K562 (cell line): ENCODE measurements at regions not wholly inside any gene's neighbourhood (a gene's known extent, or its start where the extent isn't known, plus 50 kb on each side); places are given as distances from the start of the nearest gene placed in this dataset.

ENCODE experiments used
- ATAC-seq: fragments of 200-7000 bp; cut with Tn5 transposase; 3 replicates; pipeline ENCODE4 v1.9.1; 2020; ENCODE audit warnings: moderate library complexity
- BruUV-seq: library from RNA; stranded (reverse); fragments of 400-500 nt; replicated peaks from 2 replicates; lab custom pipeline; 2021; lab: Mats Ljungman, UMichigan
- CTCF ChIA-PET: fragments of 300-600 bp; formaldehyde crosslinking; extraction: SDS; loops from one replicate; lab custom pipeline; 2021; ENCODE audit warnings: low intra/inter-chr PET ratio; lab: Yijun Ruan, JAX
- POLR2A ChIA-PET: fragments of 300-600, 350-650 bp; sonication (Branson Sonifier 250); formaldehyde crosslinking; extraction: SDS; loops from one replicate; lab custom pipeline; 2021; ENCODE audit warnings: antibody characterized with exemption, inconsistent platforms; lab: Yijun Ruan, JAX
- DNase-seq, 4 experiments: peaks; one replicate each; pipeline versions ENCODE4 v3.0.0 to v3.0.0-alpha.2; 2011 to 2018; ENCODE audit warnings: low spot score in 3 of 4, mixed read lengths in 3 of 4; ENCODE audit errors: extremely low read depth in 1 of 4
- FAIRE-seq: peaks from 2 replicates; lab custom pipeline; 2011; peaks lifted over from hg19 to GRCh38; lab: Jason Lieb, UNC
- H2AFZ ChIP-seq: 2 replicates; pipeline ENCODE4 v1.6.0; 2011; ENCODE audit warnings: low read depth, low read length, control low read depth, inconsistent platforms
- H3K27ac ChIP-seq: fragments of 200-600 bp; 3 replicates; pipeline ENCODE4 v1.8.0; 2011; ENCODE audit warnings: low read depth, mild to moderate bottlenecking, control low read depth, inconsistent platforms, low read length, moderate library complexity, mixed read lengths; ENCODE audit errors: extremely low read depth
- H3K27me3 ChIP-seq, 2 experiments: fragments of 300-600 bp in 1 of 2; 2 replicates in 1 of 2; 3 replicates in 1 of 2; pipeline versions ENCODE4 v1.6.0 to v1.8.0; 2011; ENCODE audit warnings: inconsistent platforms in 2 of 2, low read length in 2 of 2, mild to moderate bottlenecking in 1 of 2, mixed read lengths in 1 of 2, moderate library complexity in 1 of 2; ENCODE audit not compliant: control insufficient read depth in 2 of 2, insufficient read depth in 2 of 2
- H3K36me3 ChIP-seq: fragments of 300-600 bp; 3 replicates; pipeline ENCODE4 v1.8.0; 2011; ENCODE audit warnings: mild to moderate bottlenecking, low read length, inconsistent platforms; ENCODE audit not compliant: control insufficient read depth, insufficient read depth
- H3K4me1 ChIP-seq, 2 experiments: fragments of 200-600 bp in 1 of 2; replicated peaks in 1 of 2; 2 replicates in 1 of 2; 3 replicates in 1 of 2; pipeline versions ENCODE4 v1.5.1 to v1.8.0; 2011; ENCODE audit warnings: inconsistent platforms in 2 of 2, low read length in 2 of 2, mild to moderate bottlenecking in 1 of 2, mixed read lengths in 1 of 2, moderate library complexity in 1 of 2; ENCODE audit not compliant: control insufficient read depth in 2 of 2, insufficient read depth in 2 of 2
- H3K4me2 ChIP-seq: 2 replicates; pipeline ENCODE4 v1.6.1; 2011; ENCODE audit warnings: low read length, control low read depth, inconsistent platforms, mixed read lengths; ENCODE audit not compliant: insufficient read depth
- H3K4me3 ChIP-seq: fragments of 200-600 bp; sonication (generic), shearing (Covaris generic); 2 replicates; pipeline ENCODE4 v1.5.1; 2016; ENCODE audit warnings: control low read depth, inconsistent platforms
- H3K79me2 ChIP-seq: fragments of 200-600 bp; 3 replicates; pipeline ENCODE4 v1.8.0; 2011; ENCODE audit warnings: low read length, inconsistent platforms; ENCODE audit not compliant: control insufficient read depth, insufficient read depth
- H3K9ac ChIP-seq, 2 experiments: 2 replicates each; pipeline versions ENCODE4 v1.6.0 to v1.6.1; 2011; ENCODE audit warnings: low read depth in 2 of 2, low read length in 2 of 2, control low read depth in 1 of 2, inconsistent platforms in 1 of 2, mild to moderate bottlenecking in 1 of 2, mixed read lengths in 1 of 2; ENCODE audit not compliant: insufficient read depth in 1 of 2
- H3K9me1 ChIP-seq: one replicate; pipeline ENCODE4 v1.6.0; 2011; ENCODE audit warnings: inconsistent platforms, mild to moderate bottlenecking, low read length, moderate library complexity; ENCODE audit not compliant: control insufficient read depth, insufficient read depth
- H3K9me3 ChIP-seq: replicated peaks from 2 replicates; pipeline ENCODE4 v1.5.1; 2011; ENCODE audit warnings: low read depth, low read length, inconsistent platforms; ENCODE audit not compliant: control insufficient read depth, insufficient read depth
- H4K20me1 ChIP-seq: replicated peaks from 2 replicates; pipeline ENCODE4 v1.6.1; 2011; ENCODE audit warnings: low read length, inconsistent platforms, mixed read lengths; ENCODE audit not compliant: control insufficient read depth, insufficient read depth
- BRD4 ChIP-seq: fragments of 200-600 bp; sonication (generic); IDR thresholded peaks from 2 replicates; pipeline ENCODE4 v1.6.1; 2017; ENCODE audit warnings: inconsistent platforms
- CXXC5 ChIP-seq: fragments of 250-450 bp; sonication (Bioruptor Pico); IDR thresholded peaks from 2 replicates; pipeline ENCODE4 v1.8.0; 2022; ENCODE audit warnings: inconsistent platforms, mild to moderate bottlenecking, moderate library complexity
- DMBX1 ChIP-seq: fragments of 250-450 bp; sonication (Bioruptor Pico); IDR thresholded peaks from 2 replicates; pipeline ENCODE4 v1.8.0; 2022; ENCODE audit warnings: inconsistent platforms, mild to moderate bottlenecking, moderate library complexity, borderline replicate concordance
- FOXP4 ChIP-seq: sonication (generic); formaldehyde crosslinking; IDR thresholded peaks from 2 replicates; pipeline ENCODE4 v1.8.0; 2022; ENCODE audit warnings: mild to moderate bottlenecking, missing genetic modification reagents, borderline replicate concordance
- MYNN ChIP-seq, 2 experiments: sonication (generic); formaldehyde crosslinking in 1 of 2; IDR thresholded peaks; 2 replicates each; pipeline versions ENCODE4 v1.5.0 to v1.6.1; 2016 to 2020; ENCODE audit warnings: antibody characterized with exemption in 1 of 2, missing genetic modification reagents in 1 of 2
- RBBP5 ChIP-seq: fragments of 200-600 bp; sonication (generic); IDR thresholded peaks from 2 replicates; pipeline ENCODE4 v1.6.1; 2012; ENCODE audit warnings: borderline replicate concordance, mild to moderate bottlenecking, low read length, control low read depth, inconsistent platforms; ENCODE audit not compliant: insufficient read depth, poor library complexity, severe bottlenecking
- SIX5 ChIP-seq, 2 experiments: IDR thresholded peaks; 2 replicates each; pipeline ENCODE4 v1.6.1; 2011; ENCODE audit warnings: low read length in 2 of 2, borderline replicate concordance in 1 of 2, low read depth in 1 of 2, mild to moderate bottlenecking in 1 of 2, moderate library complexity in 1 of 2; ENCODE audit not compliant: insufficient read depth in 1 of 2
- SNRNP70 ChIP-seq: fragments of 200-400 bp; formaldehyde crosslinking; optimal IDR thresholded peaks from 2 replicates; pipeline ENCODE3; 2017; ENCODE audit warnings: low read depth, low read length
- TBL1XR1 ChIP-seq, 2 experiments: IDR thresholded peaks; 2 replicates each; pipeline ENCODE4 v1.6.1; 2012; ENCODE audit warnings: improper control_type of control experiment in 2 of 2, low read length in 2 of 2, mild to moderate bottlenecking in 1 of 2
- ZKSCAN1 ChIP-seq: fragments of 150-350 bp; IDR thresholded peaks from 2 replicates; pipeline ENCODE4 v1.6.1; 2016; ENCODE audit warnings: low read depth, low read length
- ZNF318 ChIP-seq, 2 experiments: fragments of 450-650 bp; IDR thresholded peaks; 2 replicates each; pipeline ENCODE4 v1.6.1; 2016; ENCODE audit warnings: mild to moderate bottlenecking in 2 of 2, borderline replicate concordance in 1 of 2, low read depth in 1 of 2, moderate library complexity in 1 of 2
- WGBS: fragments of 100-300 bp; shearing (Covaris generic); methylation state at CpG from one replicate; pipeline ENCODE4 v1.1.6; 2016; ENCODE audit warnings: low coverage, mixed read lengths; ENCODE audit not compliant: insufficient coverage; ENCODE audit errors: missing lambda C conversion rate; 5-methylcytosine and 5-hydroxymethylcytosine counted together
- in situ Hi-C: fragments of 300-500 bp; cut with MboI; formaldehyde crosslinking; loops from 4 replicates; pipeline ENCODE4 v1.15.0; 2018; ENCODE audit warnings: inconsistent platforms, mixed read lengths
- intact Hi-C: fragments of 100-400 bp; cut with micrococcal nuclease; formaldehyde crosslinking; loops from 2 replicates; pipeline ENCODE4 v1.14.2; 2022

GRCh38 chr14:49139593-49139992, 446.6 kb downstream of the RPS29 start (continued):
- no peak for TF ChIP-seq ZNF318 (IDR thresholded peaks at IDR 0.05; ENCODE audit: borderline replicate concordance in 1 of 2, low read depth in 1 of 2)
- TF ChIP-seq, all 486 proteins: peak for 0

GRCh38 chr14:49134940-49135339, 451.2 kb downstream of the RPS29 start:
- intact Hi-C loops = no loop called here
- POLR2A ChIA-PET = no interaction called here
- TF ChIP-seq SIX5 (IDR thresholded peaks at IDR 0.05; ENCODE audit: borderline replicate concordance in 1 of 2, insufficient read depth in 1 of 2, low read depth in 1 of 2, low read length in 2 of 2) (no peak), CXXC5 (no peak), RBBP5 (no peak), MYNN (IDR thresholded peaks at IDR 0.05) (no peak), MYNN (CRISPR knock-in tag; IDR thresholded peaks at IDR 0.05) (no peak), SNRNP70 (no peak), DMBX1 (no peak), TBL1XR1 (IDR thresholded peaks at IDR 0.05; ENCODE audit: low read length in 2 of 2) (no peak), ZKSCAN1 (no peak), BRD4 (no peak), FOXP4 (CRISPR knock-in tag) (no peak)

More at GRCh38 chr14:49134940-49135339, 451.2 kb downstream of the RPS29 start:
- Histone ChIP-seq H3K4me1 (no peaks in the 10 kb centered on the region), H3K4me3 (no peak overlapping the region), H4K20me1 (no peaks in the 10 kb centered on the region), H2AFZ (no peak overlapping the region), H3K36me3 (no peaks in the 10 kb centered on the region), H3K9ac (no peak overlapping the region), H3K4me2 (no peak overlapping the region), H3K79me2 (no peaks in the 10 kb centered on the region), H3K9me3 (no peaks in the 10 kb centered on the region), H3K27ac (no peak overlapping the region), H3K9me1 (no peaks in the 10 kb centered on the region), H3K27me3 (no peaks in the 10 kb centered on the region)
- in situ Hi-C loops = no loop called here
- FAIRE-seq (no peak), DNase-seq (no peak), ATAC-seq (no peak)
- CTCF ChIA-PET = no interaction called here
- 0% methylated on average over 3 of the region's 3 CpGs for WGBS
- no TSS peak for BruUV-seq
